ENCODE measurements at regions not wholly inside any gene's neighbourhood (a gene's known extent, or its start where the extent isn't known, plus 50 kb on each side); places are given as distances from the start of the nearest gene placed in this dataset.

GRCh38 chr1:244173240-244173639 is 122.2 kb downstream of the ZBTB18 start:
- no peak for TF ChIP-seq CTCF (IDR thresholded peaks at IDR 0.05)
- ATAC-seq = no peak

GRCh38 chr1:244173769-244174168 is 122.7 kb downstream of the ZBTB18 start:
- no peaks in the 10 kb centered on the region for H3K27me3 ChIP-seq (ENCODE audit: low read depth)
- no peaks in the 10 kb centered on the region for H3K4me1 ChIP-seq
- no peaks in the 10 kb centered on the region for H3K36me3 ChIP-seq
- ATAC-seq (no peak), DNase-seq (no peak)
- intact Hi-C loops (cut with DNase I) = no loop called here
- no peaks in the 10 kb centered on the region for H3K9me3 ChIP-seq
- no peak overlapping the region for H3K27ac ChIP-seq
- no peak overlapping the region for H3K4me3 ChIP-seq
- no peak for TF ChIP-seq CTCF (IDR thresholded peaks at IDR 0.05)

More at GRCh38 chr1:244173240-244173639, 122.2 kb downstream of the ZBTB18 start:
- H3K27me3 ChIP-seq (ENCODE audit: low read depth) = no peaks in the 10 kb centered on the region
- no peaks in the 10 kb centered on the region for H3K36me3 ChIP-seq
- intact Hi-C loops (cut with DNase I) = no loop called here
- no peaks in the 10 kb centered on the region for H3K9me3 ChIP-seq
- no peak overlapping the region for H3K27ac ChIP-seq
- no peak for DNase-seq
- H3K4me3 ChIP-seq = no peak overlapping the region
- no peaks in the 10 kb centered on the region for H3K4me1 ChIP-seq

GRCh38 chr1:244174922-244175521 is 123.9 kb downstream of the ZBTB18 start:
- Histone ChIP-seq H3K27me3 (ENCODE audit: low read depth) (no peaks in the 10 kb centered on the region), H3K36me3 (no peaks in the 10 kb centered on the region), H3K9me3 (no peaks in the 10 kb centered on the region), H3K4me1 (no peaks in the 10 kb centered on the region), H3K27ac (no peak overlapping the region), H3K4me3 (no peak overlapping the region)
- TF ChIP-seq CTCF (IDR thresholded peaks at IDR 0.05) = no peak
- ATAC-seq (no peak), DNase-seq (no peak)
- intact Hi-C loops (cut with DNase I) = no loop called here

GRCh38 chr1:244176201-244176600 is 125.1 kb downstream of the ZBTB18 start:
- Histone ChIP-seq H3K4me3 (no peak overlapping the region), H3K27ac (no peak overlapping the region), H3K27me3 (ENCODE audit: low read depth) (no peaks in the 10 kb centered on the region), H3K36me3 (no peaks in the 10 kb centered on the region), H3K9me3 (no peaks in the 10 kb centered on the region), H3K4me1 (no peaks in the 10 kb centered on the region)
- DNase-seq (no peak), ATAC-seq (peak in 1 of 2 donors; percentile 65)
- no peak for TF ChIP-seq CTCF (IDR thresholded peaks at IDR 0.05)
- intact Hi-C loops (cut with DNase I) = no loop called here

- no peak for TF ChIP-seq CTCF (IDR thresholded peaks at IDR 0.05)
- Histone ChIP-seq H3K27ac (no peak overlapping the region), H3K27me3 (ENCODE audit: low read depth) (no peaks in the 10 kb centered on the region), H3K4me3 (no peak overlapping the region), H3K4me1 (no peaks in the 10 kb centered on the region), H3K9me3 (no peaks in the 10 kb centered on the region), H3K36me3 (no peaks in the 10 kb centered on the region)
- intact Hi-C loops (cut with DNase I) = no loop called here
- ATAC-seq (no peak), DNase-seq (no peak)
Measured at GRCh38 chr1:244180256-244180655, 129.2 kb downstream of the ZBTB18 start.

Measured in lower lobe of right lung (tissue), 2 donors.